NCI-H1417 treated with DMSO at 0.1 percent for 48 hours (cell line): ENCODE measurements at regions not wholly inside any gene's neighbourhood (a gene's known extent, or its start where the extent isn't known, plus 50 kb on each side); places are given as distances from the start of the nearest gene placed in this dataset.

Source experiments
- DNase-seq: peaks from one replicate; lab custom pipeline; 2025; lab: John Stamatoyannopoulos, UW

GRCh38 chr18:56380685-56381084, 257.7 kb downstream of the TXNL1 start:
- DNase-seq: no peak

- no peak for DNase-seq
Observed at GRCh38 chr18:56379256-56379655, 259.1 kb downstream of the TXNL1 start.

- no peak for DNase-seq
Observed at GRCh38 chr18:56377231-56377630, 261.2 kb downstream of the TXNL1 start.

- no peak for DNase-seq
Observed at GRCh38 chr18:56374007-56374655, 264.3 kb downstream of the TXNL1 start.

GRCh38 chr18:56373601-56374000, 264.8 kb downstream of the TXNL1 start:
- no peak for DNase-seq

GRCh38 chr18:56368066-56368465, 270.3 kb downstream of the TXNL1 start:
- no peak for DNase-seq

- DNase-seq: no peak
Observed at GRCh38 chr18:56358608-56359280, 279.6 kb downstream of the TXNL1 start.

- DNase-seq: no peak
Observed at GRCh38 chr18:56353663-56354260, 284.6 kb downstream of the TXNL1 start.

GRCh38 chr18:56351911-56352500, 286.4 kb downstream of the TXNL1 start:
- DNase-seq: no peak

- no peak for DNase-seq
Observed at GRCh38 chr18:56337507-56337906, 300.9 kb downstream of the TXNL1 start.

GRCh38 chr18:56333839-56334238, 304.6 kb downstream of the TXNL1 start:
- DNase-seq: no peak

GRCh38 chr18:56333146-56333545, 305.2 kb downstream of the TXNL1 start:
- DNase-seq: no peak

GRCh38 chr18:56332371-56332770, 306.0 kb downstream of the TXNL1 start:
- DNase-seq: no peak

GRCh38 chr18:56330366-56331110, 307.9 kb downstream of the TXNL1 start:
- no peak for DNase-seq

- DNase-seq: no peak
Observed at GRCh38 chr18:56329536-56329935, 308.9 kb downstream of the TXNL1 start.

GRCh38 chr18:56327191-56327885, 311.1 kb downstream of the TXNL1 start:
- DNase-seq: no peak

- no peak for DNase-seq
Observed at GRCh38 chr18:56326336-56327072, 311.9 kb downstream of the TXNL1 start.

- DNase-seq: no peak
Observed at GRCh38 chr18:56323673-56324072, 314.7 kb downstream of the TXNL1 start.

- no peak for DNase-seq
Observed at GRCh38 chr18:56322406-56322805, 316.0 kb downstream of the TXNL1 start.

- DNase-seq: no peak
Observed at GRCh38 chr18:56321470-56321869, 316.9 kb downstream of the TXNL1 start.

- DNase-seq: no peak
Observed at GRCh38 chr18:56319953-56320352, 318.4 kb downstream of the TXNL1 start.
